ENCODE measurements at regions not wholly inside any gene's neighbourhood (a gene's known extent, or its start where the extent isn't known, plus 50 kb on each side); places are given as distances from the start of the nearest gene placed in this dataset.

- H4K20me1 ChIP-seq (ENCODE audit: insufficient read depth): no peaks in the 10 kb centered on the region
- H3K4me2 ChIP-seq (ENCODE audit: low read length): no peak overlapping the region
- no peak overlapping the region for H3K9ac ChIP-seq (ENCODE audit: low read length)
- H3K36me3 ChIP-seq (ENCODE audit: insufficient read depth, low read length): no peaks in the 10 kb centered on the region
- H3K9me2 ChIP-seq (ENCODE audit: insufficient read depth, low read length): no peaks in the 10 kb centered on the region
- no peaks in the 10 kb centered on the region for H3F3A ChIP-seq (ENCODE audit: insufficient read depth, low read length, poor library complexity, severe bottlenecking)
- no peaks in the 10 kb centered on the region for H3K9me3 ChIP-seq (ENCODE audit: low read length)
- TF ChIP-seq EP300 (conservative IDR thresholded peaks at IDR 0.05; ENCODE audit: poor library complexity, severe bottlenecking) (no peak), POLR2AphosphoS5 (IDR thresholded peaks at IDR 0.05) (no peak), EZH2 (IDR thresholded peaks at IDR 0.05; ENCODE audit: borderline replicate concordance, insufficient read depth, low read length, poor library complexity, severe bottlenecking) (no peak), CTCF (IDR thresholded peaks at IDR 0.05; ENCODE audit: poor library complexity, severe bottlenecking) (no peak), MXI1 (conservative IDR thresholded peaks at IDR 0.05; ENCODE audit: poor library complexity, severe bottlenecking) (no peak), TAF1 (IDR thresholded peaks at IDR 0.05; ENCODE audit: low read depth) (no peak), RAD21 (conservative IDR thresholded peaks at IDR 0.05) (no peak), REST (IDR thresholded peaks at IDR 0.05; ENCODE audit: borderline replicate concordance) (no peak), SMC3 (conservative IDR thresholded peaks at IDR 0.05; ENCODE audit: poor library complexity) (no peak)
- H3K27ac ChIP-seq (ENCODE audit: low read length): no peak overlapping the region
- no peaks in the 10 kb centered on the region for H3K27me3 ChIP-seq (ENCODE audit: insufficient read depth, low read depth, low read length)
- H3K4me3 ChIP-seq (ENCODE audit: low read length): no peak overlapping the region
- no peaks in the 10 kb centered on the region for H3K79me2 ChIP-seq (replicated peaks; ENCODE audit: insufficient read depth, low read length)
- no peak overlapping the region for H2AFZ ChIP-seq (ENCODE audit: low read depth, low read length)
Measured at GRCh38 chr14:97073622-97074021, 276.4 kb downstream of the VRK1 start.

- peak overlapping the region; percentile 49 for H3K27ac ChIP-seq (ENCODE audit: low read length)
- H3K9me2 ChIP-seq (ENCODE audit: insufficient read depth, low read length): no peaks in the 10 kb centered on the region
- H3K9me3 ChIP-seq (ENCODE audit: low read length): no peaks in the 10 kb centered on the region
- peak overlapping the region; percentile 14 for H3K9ac ChIP-seq (ENCODE audit: low read length)
- H3K4me3 ChIP-seq (ENCODE audit: low read length): no peak overlapping the region
- H4K20me1 ChIP-seq (ENCODE audit: insufficient read depth): no peaks in the 10 kb centered on the region
- H3F3A ChIP-seq (ENCODE audit: insufficient read depth, low read length, poor library complexity, severe bottlenecking): no peaks in the 10 kb centered on the region
- H2AFZ ChIP-seq (ENCODE audit: low read depth, low read length): no peak overlapping the region
- H3K27me3 ChIP-seq (ENCODE audit: insufficient read depth, low read depth, low read length): no peaks in the 10 kb centered on the region
- no peaks in the 10 kb centered on the region for H3K79me2 ChIP-seq (replicated peaks; ENCODE audit: insufficient read depth, low read length)
- no peaks in the 10 kb centered on the region for H3K36me3 ChIP-seq (ENCODE audit: insufficient read depth, low read length)
- TF ChIP-seq EP300 (conservative IDR thresholded peaks at IDR 0.05; ENCODE audit: poor library complexity, severe bottlenecking) (no peak), REST (IDR thresholded peaks at IDR 0.05; ENCODE audit: borderline replicate concordance) (no peak), SMC3 (conservative IDR thresholded peaks at IDR 0.05; ENCODE audit: poor library complexity) (no peak), POLR2AphosphoS5 (IDR thresholded peaks at IDR 0.05) (no peak), CTCF (IDR thresholded peaks at IDR 0.05; ENCODE audit: poor library complexity, severe bottlenecking) (no peak), EZH2 (IDR thresholded peaks at IDR 0.05; ENCODE audit: borderline replicate concordance, insufficient read depth, low read length, poor library complexity, severe bottlenecking) (no peak), RAD21 (conservative IDR thresholded peaks at IDR 0.05) (no peak), MXI1 (conservative IDR thresholded peaks at IDR 0.05; ENCODE audit: poor library complexity, severe bottlenecking) (no peak), TAF1 (IDR thresholded peaks at IDR 0.05; ENCODE audit: low read depth) (no peak)
- H3K4me2 ChIP-seq (ENCODE audit: low read length): no peak overlapping the region
Measured at GRCh38 chr14:97074456-97074855, 277.3 kb downstream of the VRK1 start.

All from neural cell (in vitro differentiated cells).